ENCODE measurements at regions not wholly inside any gene's neighbourhood (a gene's known extent, or its start where the extent isn't known, plus 50 kb on each side); places are given as distances from the start of the nearest gene placed in this dataset.
"Not testable (repeated sequence)": the region's sequence is repeated elsewhere in the genome, so short reads cannot be mapped to it uniquely, and the experiment has no call there.

DNA sequence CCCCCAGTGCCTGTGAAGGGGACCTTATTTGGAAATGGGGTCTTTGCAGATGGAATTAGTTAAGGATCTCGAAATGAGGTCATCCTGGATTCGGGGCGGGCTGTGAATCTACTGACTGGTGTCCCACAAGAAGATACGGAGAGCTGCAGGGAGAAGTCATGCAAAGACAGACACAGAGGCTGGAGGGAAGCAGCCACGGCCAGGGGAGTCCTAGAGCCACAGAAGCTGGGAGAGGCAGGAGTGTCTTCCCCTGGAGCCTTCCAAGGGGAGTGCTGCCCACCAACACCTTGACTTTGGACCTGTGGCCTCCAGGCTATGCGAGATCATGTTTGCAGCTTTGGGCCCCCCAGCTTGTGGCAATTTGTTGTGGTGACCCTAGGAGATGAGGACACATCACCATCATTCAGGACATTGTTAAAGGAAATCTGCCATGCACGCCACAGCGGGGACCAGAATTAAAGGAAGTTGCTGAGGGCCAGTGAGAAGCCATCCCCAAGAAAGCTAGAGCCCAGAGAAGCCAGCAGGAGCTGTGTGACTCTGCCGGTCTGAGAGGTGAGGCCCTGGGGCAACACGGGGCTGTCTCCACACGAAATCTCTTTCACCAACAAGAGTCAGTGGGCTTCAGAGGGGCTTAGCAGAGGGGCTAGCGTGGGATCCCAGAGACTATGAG, 434.7 kb downstream of the BRD1 start:
- no peak for DNase-seq (ENCODE audit: low spot score)

DNA sequence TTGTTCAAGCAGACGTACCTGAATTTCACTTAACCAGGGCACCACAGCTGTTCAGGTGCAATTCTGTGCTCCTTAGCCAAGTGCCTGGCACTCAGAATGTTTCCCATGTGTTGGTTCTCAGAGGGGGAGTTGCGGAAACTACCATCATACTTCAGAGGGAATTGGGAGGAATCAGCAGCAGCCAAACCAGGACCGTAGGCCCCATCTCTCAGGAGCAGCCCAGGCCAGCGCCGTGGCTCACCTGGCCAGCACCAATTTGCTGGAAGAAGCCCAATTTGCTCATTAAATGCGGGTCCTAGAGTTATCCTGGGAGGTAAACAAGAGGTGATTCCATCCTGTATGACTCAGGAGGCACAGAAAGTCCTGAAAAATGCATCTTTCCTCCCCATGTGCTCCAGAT, 435.4 kb downstream of the BRD1 start:
- no peak for DNase-seq (ENCODE audit: low spot score)

DNA sequence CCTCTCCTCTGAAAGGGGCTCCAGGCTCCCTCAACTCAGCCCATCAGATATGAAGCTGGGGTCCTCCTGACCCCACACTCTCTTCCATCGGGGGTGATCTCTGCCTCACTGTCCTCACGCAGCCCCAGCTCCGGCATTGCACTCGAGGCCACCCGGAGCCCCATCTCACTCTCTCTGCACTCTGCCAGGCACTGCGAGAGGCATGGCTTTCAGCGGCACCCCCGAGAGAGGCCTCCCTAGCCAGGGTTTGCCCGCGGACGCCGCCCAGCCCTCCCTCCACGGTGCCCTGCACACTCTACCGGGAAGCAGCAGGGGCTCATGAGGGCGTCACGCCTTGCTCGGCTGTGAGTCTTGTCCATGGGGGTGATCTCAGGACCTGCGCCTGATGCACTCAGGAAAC, 436.2 kb downstream of the BRD1 start:
- no peak for DNase-seq (ENCODE audit: low spot score)

DNA sequence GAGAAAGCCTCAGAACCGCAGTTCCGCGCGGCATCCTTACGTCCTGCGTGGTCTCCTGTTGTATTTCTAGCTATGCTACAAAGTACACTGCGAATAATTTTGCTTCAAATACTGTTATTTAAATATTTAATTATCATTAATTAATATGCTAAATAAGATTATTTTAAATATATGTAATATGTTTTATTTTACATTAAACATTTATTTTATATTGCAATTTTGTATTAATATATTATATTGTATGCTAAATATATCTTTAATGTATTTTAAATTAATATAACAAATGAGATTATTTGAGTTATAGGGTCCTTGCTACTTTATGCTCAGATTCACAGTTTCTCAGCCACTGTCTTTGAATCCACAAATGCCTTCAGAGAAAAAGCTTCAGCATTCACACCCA, 436.7 kb downstream of the BRD1 start:
- DNase-seq (ENCODE audit: low spot score), result no peak

DNA sequence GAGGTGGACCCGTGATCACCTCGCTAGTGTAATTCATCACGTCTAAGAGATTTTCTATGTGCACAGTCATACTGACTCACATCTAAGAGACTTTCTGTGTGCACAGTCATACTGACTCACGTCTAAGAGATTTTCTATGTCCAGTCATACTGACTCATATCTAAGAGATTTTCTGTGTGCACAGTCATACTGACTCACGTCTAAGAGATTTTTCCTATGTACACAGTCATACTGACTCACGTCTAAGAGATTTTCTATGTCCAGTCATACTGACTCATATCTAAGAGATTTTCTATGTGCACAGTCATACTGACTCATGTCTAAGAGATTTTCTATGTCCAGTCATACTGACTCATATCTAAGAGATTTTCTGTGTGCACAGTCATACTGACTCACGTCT, 443.8 kb downstream of the BRD1 start:
- DNase-seq (ENCODE audit: low spot score), result not testable (repeated sequence)

DNA sequence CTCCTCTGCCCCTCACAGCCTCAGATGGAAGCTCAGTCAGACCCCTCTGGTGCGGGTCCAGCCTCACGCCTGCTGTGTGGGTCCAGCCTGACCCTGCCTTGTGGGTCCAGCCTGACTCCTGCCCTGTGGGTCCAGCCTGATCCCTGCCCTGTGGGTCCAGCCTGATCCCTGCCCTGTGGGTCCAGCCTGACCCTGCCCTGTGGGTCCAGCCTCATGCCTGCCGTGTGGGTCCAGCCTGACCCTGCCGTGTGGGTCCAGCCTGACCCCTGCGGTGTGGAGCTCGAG, 445.3 kb downstream of the BRD1 start:
- DNase-seq (ENCODE audit: low spot score), result no peak

DNA sequence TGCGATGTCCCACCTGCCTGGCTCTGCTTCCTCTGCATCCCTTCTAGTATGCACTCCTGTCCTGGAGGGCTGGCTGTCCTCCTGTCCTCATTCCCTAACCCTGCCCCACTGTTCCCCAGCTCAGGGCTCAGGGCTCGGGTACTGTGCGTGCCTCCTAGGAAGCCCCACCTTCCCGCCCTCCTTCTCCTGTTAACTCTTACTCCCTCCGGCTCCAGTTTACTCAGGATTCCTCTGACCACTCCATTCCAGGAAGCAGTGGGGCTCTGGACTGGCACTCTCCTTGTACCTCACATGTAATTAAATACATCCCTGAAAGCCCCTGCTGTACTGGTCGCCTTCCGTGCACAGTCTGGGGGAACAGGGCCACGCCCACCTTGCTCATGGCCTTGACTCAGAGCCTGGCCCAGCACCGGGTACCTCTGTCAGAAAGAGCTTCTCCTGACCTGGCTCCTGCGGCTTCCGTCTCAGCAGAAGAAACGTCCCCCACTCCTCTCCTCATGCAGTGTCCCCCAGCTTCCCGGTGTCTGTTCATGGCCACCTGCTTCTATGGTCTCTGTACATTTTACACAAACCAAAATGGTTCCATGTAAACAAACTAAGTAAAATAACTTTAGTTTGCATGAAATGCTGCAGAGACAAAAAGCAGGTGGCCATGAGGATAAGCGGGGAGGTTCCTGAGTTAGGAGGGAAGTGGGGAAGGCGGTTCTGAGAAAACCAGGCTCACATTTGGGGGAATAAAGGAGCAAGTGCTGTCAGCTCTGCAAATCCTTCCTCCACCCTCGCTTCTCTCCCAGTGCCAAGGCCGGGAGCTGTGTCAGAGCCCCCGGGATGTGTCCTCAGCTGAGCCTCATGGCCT, 445.9 kb downstream of the BRD1 start:
- DNase-seq (ENCODE audit: low spot score), result no peak

DNA sequence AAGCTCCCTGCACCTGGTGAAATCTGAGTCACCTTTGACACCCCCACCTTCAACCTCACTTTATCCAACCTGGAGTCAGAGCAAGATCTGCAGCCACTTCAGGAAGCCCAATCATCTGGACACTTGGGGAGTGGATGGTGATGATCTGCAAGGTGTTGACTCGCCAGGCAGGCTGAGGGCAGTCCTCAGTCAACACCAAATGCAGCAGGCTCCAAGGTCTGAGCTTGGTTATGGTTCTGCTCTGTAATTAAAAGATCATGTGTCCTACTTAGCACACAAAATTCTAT, 446.9 kb downstream of the BRD1 start:
- no peak for DNase-seq (ENCODE audit: low spot score)

DNA sequence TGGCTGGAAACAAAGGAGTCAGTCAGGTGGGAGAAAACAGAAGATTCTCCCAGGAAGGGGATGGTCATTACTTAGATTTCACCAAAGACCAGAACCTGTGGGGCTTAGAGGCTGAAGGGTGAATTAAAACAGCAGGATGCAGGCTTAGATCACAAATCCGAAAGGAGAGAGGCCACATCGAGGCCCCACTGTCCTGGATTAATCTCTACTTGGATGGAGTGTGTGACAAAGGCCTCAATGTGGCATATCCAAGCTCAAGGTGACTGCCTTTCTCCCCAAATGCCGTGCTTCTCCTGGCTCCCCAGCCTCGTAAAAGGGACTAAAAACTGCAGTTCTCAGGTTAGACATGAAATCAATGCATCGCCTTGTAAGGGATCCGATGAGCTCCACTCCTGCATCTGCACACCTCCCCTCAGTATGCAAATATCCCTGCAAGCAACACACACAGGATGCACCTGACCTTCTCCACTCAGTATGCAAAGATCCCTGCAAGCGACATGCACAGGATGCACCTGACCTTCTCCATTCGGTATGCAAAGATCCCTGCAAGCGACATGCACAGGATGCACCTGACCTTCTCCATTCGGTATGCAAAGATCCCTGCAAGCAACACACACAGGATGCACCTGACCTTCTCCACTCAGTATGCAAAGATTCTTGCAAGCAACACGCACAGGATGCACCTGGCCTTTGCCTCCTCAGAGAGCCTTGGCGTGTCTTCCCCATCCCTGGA, 447.4 kb downstream of the BRD1 start:
- no peak for DNase-seq (ENCODE audit: low spot score)

DNA sequence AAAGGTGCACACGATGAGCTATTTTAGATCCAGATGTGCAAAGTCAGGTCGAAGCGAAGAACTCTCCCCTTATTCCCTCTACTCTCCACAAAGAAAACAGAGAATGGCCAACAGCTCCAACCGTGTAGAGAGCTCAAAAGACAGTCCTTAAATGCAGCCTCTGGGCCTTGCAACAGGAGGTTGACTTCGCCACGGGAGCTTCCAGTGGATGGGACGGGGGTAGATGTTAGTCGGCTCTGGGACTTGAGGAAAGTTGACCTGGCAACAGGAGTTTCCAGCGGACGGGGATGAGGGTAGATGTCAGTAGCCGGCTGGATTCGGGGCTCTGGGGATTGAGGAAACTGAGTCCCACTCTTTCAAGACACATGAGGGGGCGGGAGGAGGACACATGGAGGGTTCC, 450.4 kb downstream of the BRD1 start:
- no peak for DNase-seq (ENCODE audit: low spot score)

DNA sequence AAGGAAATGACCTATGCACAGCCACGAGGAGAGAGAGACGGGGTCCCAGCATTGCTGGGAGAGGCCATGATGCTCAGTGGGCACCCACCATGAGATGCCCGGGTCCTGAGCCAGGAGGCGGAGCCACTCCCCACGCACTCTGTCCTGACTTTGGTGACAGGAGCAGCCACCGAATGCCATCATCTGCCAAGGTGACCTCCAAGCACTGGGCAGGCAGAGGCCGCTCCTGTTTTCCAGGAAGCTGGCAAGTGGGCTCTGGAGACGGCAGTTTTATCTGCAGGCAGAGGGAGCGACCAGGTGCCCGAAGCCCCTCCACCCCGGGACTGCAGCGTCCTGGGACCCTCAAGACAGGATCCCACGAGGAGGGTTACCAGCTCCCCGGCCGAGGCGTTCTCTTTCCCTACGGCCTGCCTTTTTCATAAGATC, 453.9 kb downstream of the BRD1 start:
- DNase-seq (ENCODE audit: low spot score), result no peak

DNA sequence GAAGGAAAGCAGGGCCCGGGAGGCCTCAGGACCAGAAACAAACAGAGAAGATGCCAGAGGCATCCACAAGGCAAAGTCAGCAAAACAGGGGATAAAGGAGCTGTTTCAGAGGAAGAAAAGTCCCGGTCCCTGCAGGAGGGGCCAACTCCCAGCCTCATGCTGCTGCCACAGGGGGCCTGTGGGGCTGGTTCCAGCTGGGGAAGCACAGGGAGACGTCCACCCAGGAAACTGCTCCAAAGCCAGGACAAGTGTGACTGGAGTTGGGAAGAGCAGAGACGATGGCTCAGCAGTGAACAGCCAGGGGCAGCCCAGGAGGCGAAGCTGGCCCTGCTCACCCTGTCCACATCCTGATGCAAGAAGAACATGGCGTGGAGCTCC, 454.4 kb downstream of the BRD1 start:
- DNase-seq (ENCODE audit: low spot score), result no peak

DNA sequence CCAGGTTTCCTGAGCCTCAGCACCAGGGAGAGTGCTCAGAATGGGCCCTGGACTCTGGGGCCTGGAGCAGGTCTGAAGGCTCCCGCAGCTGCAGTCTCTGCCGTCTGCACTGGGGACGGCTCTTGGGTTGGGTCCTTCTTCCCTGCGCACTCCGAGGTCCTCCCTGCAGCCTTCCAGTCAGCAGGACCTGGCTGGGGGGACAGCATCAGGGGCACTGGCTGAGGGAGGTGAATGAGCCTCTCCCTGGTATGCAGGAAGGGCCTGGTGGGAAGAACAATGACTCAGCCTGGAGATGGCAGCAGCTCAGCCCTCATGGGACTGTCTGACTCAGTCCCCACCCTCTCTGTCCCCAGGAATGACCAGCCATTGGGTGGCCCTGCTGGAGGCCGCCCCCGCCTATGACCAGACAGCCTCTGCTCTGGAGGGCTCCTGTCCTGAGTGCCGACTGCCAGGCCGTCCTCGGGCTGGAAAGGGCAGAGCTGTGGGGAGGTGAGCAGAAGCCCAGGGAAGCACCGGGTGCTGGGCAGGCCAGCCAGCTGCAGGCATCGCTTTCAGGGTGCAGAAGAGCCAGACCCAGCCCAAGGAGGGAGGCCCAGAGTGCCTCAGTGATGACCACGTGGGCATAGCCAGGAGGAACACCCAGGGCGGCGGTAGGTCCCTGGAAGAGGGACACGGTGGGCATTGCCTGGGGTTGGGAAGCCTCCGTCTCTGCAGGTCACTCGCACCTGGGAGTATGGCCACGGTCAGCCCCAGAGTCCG, 455.0 kb downstream of the BRD1 start:
- DNase-seq (ENCODE audit: low spot score), result no peak

DNA sequence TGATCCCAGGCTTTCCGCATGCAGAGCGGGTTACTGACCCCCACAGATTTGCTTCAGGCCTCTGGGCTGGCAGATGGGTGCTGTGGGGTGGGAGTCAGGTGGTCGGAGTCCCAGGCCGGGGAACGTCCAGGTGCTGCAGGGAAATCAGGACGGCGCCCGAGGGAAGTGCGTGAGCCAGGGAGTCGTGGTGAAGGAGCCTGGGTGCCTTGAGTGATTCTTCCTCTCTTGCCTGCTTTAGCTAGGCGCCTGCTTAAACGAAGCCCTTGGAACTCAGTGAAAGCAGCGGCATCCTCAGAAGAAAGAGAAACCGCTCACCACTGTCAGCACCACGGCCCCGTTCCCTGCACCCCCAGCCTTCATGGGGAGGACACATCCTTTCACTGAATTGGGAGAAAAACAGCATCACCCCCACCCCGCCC, 455.6 kb downstream of the BRD1 start:
- no peak for DNase-seq (ENCODE audit: low spot score)

DNA sequence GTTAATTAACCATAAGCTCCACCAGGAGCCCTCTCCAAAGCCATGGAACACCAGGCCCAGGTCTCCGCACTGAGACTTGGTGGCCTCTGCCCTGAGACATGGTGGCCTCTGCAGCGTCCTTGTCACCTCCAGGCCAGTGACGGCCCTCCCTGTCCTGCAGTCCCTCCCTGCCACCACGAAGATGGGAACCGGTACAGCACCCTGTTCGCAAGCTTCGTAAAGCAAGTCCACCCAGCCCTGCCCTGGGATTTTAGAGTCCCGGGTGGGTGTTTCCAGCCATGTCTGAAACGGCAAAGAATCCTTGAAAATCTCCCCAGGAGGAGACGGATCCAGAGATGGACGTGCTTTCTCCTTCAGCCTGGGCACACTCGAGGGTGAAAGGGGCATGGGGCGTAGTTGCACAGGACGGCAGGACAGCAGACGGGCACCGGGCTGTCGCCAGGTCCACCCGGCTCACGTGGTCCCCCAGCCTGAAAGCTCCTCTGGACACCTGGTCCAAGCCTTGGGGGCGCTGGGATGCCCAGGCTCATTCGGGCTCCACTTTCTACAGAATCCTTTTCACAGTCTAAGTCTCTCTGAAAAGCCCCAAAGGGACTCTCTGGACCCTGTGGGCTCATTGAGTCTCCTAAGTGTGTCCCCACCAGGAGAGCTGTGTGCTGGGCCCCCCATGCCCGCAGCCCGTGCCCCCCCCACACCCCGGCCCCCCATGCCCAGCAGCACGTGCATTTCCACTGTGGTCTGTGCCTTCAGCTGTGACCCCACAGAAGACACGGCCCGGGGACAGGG, 456.2 kb downstream of the BRD1 start:
- no peak for DNase-seq (ENCODE audit: low spot score)

DNA sequence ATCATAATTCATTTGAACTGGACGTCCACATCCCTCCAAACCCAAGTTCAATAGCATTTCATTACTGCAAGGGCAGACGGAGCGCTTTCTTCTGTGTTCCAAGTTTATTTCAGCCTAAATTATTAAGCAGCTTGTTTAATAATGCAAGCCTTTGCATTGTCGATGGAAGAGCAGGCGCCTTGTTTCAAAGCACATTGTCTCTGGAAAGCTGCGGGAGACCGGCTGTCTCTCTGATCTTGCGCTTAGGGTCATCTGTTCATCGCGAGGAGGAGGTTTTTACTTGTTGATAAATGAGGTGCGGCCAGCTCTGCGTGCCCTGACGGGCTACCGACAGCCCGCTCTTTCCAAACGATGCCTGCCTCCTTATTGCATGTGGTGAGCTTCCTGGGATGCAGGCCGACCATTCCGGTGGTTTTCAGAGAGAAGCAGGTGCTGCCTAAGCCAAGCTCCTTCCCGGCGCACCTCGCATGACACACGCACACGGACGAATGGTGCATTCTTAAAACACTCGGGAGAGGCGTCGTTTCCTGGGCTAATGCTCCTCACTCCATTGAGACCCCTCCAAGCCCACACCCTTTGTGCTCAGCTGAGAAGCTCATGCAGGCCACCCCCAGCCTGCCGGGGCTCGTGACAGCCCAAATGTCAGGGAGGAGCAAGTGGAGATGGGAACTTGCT, 456.9 kb downstream of the BRD1 start:
- DNase-seq (ENCODE audit: low spot score), result no peak

DNA sequence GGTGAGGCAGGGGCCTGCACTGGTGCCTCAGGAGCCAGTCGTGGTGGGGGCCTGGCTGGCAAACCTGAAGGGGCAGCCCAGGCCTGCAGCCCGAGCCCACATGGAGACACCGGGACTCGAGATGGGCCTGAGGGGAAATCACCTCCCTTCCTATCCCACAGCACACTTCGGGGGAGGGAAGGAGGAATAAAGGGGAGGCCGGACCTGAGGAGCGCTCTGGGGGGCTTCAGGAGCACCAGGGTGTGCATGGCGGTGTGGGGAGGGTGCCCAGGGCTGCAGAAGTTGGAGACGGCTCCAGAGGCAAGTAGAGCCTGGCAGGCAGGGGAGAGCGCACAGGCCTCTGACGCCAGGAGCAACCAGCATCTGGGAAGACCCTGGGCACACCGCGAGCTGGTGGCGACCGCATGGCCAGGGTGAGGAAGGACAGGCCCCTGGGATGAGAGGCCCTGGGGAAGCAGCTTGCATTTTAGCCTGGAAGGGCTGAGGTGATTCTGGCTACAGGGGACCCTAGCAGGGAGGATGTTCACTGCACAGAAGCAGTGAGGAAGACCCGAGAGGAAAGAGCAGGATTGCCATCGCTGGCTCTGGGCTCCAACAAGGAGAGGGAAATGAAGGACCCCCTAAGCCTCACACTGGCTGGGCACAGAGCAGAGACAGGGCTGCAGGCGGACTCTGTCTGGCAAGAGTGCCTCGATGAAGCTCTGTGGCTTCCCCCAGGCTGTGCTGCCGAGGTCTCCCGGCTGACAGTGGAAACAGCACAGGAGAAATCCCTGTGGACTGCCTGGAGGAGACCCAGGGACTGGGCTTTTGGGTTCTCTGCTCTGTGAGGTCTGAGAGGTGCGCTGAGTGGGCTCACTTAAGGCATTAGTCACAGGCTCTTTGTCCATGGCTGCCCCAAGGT, 457.7 kb downstream of the BRD1 start:
- DNase-seq (ENCODE audit: low spot score), result no peak

DNA sequence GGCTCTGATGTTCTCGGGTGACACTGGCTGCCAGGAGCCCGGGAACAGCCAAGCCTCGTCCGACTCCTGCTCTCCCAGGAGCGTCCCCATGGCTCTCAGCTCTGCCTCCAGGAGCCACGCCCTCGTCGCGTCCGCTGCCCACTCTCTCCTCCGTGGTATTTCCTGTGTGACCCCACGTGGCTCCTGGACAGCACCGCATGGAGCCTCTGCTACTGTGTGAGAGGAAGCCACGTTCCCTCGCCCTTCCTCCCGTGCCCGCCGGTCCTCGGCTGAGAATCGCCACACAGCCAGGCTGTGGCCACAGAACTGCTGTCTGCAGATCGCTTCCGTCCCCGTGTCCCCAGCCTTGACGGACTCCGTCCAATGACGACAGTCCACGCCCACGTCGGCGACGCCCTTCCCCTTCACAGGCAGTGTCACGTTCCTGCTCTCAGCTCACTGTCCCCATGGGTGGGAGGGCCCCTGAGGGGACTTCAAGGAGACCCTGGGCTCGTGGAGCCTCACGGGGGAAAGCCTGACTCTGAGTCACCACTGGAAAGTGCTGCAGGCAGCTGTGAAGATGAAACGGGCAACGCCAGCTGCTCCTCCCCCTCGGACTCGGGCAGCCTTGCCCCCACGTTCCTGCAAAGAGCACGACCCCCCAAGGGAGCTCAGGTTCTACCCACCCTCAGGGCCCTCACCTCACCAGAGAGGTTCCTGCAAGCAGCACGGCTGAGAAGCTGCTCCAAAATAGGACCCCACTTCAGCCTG, 458.5 kb downstream of the BRD1 start:
- no peak for DNase-seq (ENCODE audit: low spot score)

DNA sequence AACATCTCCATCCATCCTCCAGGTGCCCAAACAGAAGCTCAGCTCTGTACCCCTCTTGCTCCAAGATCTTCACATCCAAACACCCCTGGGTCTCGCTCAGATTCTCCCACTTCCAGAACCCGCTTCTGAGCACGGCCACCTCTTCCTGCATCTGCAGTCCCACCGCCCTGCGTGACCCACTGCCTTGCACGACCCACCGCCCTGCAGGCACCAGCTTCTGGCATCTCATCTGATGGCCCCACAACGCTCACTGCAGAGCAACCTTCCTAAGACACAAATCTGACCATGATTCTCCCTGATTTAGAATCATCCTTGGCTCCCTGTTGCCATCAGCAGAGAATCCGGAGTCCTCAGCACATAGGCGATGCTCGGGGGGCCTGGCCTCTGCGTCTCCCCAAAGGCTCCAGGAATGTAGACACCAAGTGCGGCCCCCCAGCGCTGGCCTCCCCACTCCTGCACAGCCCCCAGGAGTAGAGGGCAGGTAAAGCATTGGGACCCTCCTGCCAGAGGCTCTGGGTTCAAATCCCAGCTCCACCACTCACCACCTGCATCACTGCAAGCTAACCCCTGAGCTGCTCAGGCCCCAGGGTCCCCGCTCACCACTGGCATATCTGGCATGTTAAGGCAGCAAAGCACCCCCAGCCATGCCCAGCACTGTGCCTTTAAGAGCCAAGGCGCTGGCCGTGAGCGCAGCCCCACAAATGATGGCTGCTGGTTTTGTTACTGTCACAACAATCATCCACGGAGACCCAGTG, 459.3 kb downstream of the BRD1 start:
- no peak for DNase-seq (ENCODE audit: low spot score)

Measured in AG08395 (cell line).